Activated T-helper 1 cell treated with Interleukin-2 at 50 U/mL for 16 hours (primary cell): ENCODE measurements at regions not wholly inside any gene's neighbourhood (a gene's known extent, or its start where the extent isn't known, plus 50 kb on each side); places are given as distances from the start of the nearest gene placed in this dataset.
"Not testable (repeated sequence)": the region's sequence is repeated elsewhere in the genome, so short reads cannot be mapped to it uniquely, and the experiment has no call there.

Experiments used
- DNase-seq: peaks from one replicate; pipeline ENCODE4 v3.0.0-alpha.2; 2020; ENCODE audit warnings: low read depth

DNA sequence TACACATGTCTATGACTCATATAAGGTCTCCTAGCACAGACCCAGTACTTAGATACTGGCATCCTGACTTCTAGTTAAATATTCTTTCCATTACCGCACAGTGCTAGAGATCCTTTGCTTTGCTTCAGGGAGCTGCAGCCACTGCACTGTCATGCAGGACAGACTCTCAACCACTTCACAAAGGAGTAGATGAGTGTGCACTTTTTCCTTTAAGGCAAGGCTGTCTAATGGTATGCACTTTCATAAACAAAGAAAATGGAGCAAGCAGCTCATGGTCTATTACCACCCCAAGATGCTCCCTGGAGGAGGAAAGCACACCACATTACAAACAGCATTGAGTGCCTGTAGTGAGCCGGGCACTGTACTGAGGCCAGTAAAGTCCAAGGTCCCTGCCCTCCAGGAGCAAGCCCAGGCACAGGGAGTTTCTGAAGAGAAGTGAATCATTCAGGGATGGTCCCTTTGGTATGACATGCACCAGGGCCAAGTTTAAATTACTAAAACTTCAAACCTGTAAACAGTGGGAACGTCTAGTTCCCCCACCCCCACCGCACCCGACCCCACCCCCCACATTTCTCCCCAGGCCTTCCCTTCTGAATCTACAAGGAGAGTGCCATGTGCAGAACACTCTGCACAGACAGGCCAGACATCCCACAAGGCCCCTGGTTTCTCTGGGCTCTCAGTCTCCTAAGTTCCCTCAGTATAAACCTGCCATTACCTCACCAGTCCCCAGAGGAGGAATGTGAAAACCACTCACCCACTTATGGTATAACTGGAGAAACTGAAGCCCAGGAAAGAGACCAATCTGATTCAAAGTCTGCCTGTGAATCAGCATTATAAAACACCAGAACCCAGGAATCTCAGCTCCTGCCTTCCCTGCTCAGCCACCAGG, 107.8 kb upstream of the BCL6 start:
- no peak for DNase-seq

DNA sequence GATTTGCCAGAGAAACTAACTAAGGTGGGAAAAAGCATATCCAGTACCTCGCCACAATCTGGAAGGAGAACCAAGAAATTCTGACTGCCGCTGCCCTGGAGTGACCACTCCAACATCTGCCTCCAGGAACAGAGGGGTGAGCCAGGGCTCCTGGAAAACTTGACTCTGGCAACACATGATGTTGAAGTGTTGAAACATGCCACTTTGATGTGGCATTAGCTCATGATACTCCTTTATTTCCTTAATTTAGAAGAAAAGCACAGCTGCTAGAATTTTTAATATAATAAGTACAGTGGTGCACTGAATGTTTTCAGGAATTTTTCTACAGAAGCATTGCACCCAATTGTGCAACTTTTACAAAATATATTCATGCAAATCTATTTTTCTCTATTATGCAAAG, 109.9 kb upstream of the BCL6 start:
- no peak for DNase-seq

DNA sequence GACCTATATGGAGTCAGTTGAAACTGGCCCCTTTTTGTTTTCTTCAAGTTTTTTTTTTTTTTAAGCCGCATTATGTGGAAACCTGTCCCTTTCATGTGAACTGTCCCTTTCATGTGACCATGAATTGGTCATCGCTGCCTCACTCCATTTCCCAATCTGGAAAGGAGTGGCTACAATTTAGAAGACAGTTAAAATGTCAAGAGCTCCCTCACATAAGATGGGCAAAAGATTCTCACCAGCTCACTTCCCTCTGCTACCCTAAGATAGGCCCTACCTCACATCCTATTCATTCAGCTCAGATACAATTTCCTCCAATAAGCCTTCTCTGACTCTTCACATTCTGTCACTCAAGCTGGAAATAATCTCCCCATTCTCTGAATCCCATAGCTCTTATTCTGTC, 111.3 kb upstream of the BCL6 start:
- no peak for DNase-seq

DNA sequence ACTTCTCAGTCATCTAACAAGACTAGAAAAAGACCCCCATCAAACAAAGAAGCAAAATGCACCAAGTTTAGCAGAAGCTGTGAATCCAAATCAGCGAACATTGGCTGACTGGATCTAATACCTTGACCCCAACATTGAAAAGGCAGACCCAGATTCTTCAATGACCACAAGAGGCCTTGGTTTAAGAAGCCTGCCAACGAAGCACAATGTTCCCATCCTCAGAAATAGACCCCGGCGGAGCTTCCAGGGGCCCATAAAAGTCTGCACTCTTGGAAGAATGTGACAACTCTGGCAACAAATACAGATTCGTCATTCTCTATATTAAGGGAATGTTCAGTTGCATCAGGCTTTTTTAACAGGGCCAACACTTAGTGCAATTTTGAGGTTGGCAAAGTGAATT, 112.8 kb upstream of the BCL6 start:
- DNase-seq = no peak

GRCh38 chr3:187858711-187859110, 113.4 kb upstream of the BCL6 start:
- no peak for DNase-seq

- DNase-seq = not testable (repeated sequence)
Observed at GRCh38 chr3:187862701-187863277, 117.5 kb upstream of the BCL6 start.

DNA sequence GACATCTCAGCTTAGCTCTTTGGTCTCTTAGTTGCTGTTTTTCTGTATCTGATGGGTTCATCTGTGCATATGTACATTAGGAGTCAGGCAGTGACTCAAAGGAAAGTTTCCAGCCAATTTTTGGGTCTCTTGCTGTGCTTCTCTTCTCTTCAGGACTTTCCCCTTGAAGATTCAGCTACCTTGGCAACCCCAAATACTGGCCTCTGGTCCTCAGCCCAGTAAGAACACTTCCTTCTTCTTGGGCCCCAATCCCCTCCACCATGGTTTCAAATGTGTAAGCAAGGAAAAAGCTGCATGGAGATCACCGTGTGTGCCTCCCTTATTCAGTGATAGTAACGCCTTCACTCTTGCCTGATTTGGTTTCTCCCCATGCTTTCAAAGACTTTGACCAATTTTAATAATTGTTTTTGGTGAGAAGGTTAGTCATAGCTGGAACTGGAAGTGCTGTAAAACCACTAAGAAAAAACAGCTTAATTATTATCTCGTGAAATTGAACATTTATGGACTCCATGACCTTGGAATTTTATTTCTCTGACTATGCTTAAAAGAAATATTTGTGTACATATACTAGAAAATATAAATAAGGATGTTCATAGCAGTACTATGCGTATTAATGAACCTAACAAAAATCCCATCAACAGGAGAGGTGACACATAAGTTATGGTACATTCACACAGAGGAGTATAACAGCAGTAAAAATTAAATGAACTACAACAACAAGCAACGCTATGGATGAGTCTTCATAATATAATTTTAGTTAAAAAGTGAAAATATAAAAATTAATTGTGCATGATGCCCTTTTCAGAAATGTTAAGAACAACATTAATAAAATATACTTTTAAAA, 125.3 kb upstream of the BCL6 start:
- no peak for DNase-seq

DNA sequence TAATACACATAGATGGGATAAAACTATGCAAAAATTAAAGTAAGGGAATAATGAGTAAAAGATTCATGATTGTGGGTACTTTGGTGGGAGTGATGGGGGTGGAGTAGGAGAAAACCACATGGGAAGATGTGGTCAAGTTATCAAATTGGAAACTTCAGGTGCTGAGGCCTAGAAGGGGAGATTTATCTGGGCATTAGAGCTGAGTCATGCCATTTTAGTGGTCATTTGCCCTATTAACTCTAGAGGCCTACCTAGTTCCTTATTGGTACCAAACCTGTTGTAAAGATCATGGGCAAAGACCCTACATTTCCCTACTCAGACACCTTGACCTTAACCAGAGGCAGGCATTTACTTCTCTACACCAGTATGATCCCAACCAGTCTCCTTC, 125.9 kb upstream of the BCL6 start:
- DNase-seq = no peak

GRCh38 chr3:187871848-187872247, 126.6 kb upstream of the BCL6 start:
- DNase-seq = no peak

GRCh38 chr3:187873843-187874242, 128.6 kb upstream of the BCL6 start:
- DNase-seq = no peak

DNA sequence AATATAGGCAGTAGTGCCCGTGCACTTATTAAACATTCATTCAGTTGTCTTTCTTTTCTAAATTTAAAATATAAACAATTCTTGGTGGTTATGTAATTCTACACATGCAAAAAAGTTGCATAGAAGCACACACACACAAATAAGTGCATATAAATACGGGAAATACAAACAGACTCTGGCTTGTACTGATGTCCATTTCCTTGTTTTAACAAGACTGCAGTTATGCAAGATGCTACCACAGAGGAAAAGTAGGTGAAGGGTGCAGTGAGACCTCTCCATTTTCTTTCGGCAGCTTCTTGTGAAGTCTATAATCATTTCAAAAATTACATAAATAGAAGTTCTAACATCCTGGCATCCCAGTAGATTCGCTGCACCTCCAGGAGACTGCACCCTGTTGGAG, 130.6 kb upstream of the BCL6 start:
- DNase-seq = no peak

DNA sequence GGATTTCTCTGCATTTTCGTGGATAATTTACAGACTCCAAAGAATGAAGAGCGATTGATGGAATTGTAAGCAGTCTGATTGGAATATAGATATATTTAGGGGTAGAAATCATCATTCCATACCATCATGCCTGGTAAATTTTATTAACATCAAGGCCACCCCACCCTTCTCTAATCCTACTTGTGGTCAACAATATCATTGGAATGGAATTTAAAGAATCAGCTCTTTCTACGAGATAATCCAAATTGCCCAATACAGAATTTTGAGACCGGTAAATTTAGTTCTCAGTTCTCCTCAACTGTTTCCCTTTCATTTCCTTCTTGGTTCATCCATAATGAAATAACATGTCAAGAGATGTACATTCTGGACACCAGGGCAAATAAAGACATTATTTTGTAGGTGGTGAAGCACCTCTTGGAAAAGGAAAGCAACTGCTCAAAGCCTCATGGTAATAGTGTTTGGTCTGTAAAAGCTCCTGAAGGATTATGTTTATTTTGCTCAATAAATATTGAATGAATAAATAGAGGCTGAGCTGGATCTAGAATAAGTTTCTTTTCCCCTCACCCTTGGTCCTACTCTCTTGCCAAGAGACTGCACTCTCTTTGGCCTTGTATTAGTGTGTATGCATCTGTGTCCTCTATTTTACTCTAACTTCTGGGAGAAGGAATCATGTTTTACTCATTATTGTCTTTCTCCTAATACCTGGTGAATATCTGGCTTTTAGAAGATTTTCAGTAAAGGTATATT, 133.7 kb upstream of the BCL6 start:
- DNase-seq = no peak

DNA sequence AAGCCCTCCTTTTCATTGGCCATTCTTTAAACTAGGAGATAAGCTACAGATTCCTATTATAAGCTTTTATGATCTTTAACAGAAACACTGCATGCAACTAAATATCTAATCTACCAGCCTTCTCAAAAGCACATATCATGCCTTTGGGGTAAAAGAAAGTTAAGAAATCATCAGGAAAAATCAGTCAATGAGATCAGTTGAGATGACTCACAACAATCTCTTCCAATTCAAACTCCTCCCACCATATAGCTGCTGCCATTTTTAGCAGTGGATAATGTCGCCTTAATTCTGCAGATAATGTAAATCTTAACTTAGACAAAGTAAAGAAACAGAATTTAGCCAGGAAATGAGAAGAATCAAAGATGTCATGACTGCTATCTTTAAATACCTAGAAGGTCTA, 135.2 kb upstream of the BCL6 start:
- no peak for DNase-seq

- no peak for DNase-seq
Observed at GRCh38 chr3:187880851-187881250, 135.6 kb upstream of the BCL6 start.

DNA sequence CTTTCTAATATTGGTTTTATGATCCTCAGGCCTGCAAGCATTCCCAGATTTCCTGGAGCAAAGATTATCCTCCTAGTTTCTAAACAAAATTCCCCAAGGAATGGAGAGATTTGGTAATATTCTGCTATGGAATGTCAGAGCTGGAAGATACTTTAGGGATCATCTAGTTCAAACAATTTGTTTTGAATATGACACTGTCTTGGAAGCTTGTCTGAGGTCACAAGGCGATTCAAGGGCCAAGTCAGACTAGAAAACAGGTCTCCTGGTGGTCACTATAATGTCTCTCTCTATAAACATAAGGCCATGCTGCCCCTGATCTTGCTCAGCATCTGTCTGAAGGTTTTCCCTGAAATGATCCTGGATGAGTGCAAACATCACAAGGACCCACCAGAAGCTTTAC, 143.4 kb upstream of the BCL6 start:
- no peak for DNase-seq

DNA sequence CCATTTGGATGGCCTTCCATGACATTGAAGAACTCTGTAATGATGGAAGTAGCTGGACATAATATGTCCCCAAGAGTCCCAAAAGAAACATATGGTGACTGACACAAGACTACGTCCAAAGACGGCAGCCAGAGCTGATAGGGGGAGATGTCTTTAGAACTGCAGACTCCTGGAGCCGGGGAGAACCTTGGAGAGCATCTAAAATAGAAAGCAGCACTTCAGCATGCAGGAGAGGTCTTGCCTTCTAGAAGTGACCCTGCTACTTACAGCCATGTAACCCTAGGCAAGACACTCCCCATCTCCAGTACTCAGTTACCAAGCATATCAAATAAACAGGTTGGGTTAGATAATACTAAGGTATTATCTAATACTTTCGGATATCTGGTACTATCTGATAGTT, 143.8 kb upstream of the BCL6 start:
- no peak for DNase-seq

DNA sequence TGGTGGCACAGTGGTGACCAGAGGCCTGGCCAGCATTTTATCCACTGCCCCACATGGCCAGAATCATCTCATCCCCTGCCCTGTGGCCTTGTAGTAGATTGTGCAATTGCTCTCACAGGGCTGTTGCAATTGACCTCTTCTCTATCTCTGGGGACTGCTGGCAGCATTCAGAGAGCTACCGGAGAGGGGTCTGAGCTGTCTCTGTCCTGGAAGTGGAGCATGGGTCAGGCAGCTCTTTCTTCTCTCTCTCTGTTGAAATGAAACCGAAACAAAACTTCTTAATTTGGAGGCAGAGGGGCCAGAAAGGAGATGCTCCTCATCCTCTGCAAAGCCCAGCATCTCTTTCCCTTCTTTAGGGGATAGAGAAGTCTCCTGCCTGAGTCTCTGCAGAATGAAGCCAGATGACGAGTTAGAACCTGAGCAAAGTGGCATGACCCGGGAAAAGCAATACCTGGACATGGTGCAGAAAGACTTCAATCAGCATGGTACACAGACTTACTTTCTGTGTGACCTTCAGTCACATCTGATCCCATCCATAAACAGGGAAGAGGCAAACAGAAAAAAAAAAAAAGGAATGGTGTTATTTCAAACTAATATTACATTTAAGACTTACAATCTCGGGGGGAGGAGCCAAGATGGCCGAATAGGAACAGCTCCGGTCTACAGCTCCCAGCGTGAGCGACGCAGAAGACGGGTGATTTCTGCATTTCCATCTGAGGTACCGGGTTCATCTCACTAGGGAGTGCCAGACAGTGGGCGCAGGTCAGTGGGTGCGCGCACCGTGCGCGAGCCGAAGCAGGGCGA, 144.5 kb upstream of the BCL6 start:
- DNase-seq = no peak

GRCh38 chr3:187890405-187890752, 145.1 kb upstream of the BCL6 start:
- not testable (repeated sequence) for DNase-seq

- DNase-seq = no peak
Observed at GRCh38 chr3:187896646-187897045, 151.4 kb upstream of the BCL6 start.

DNA sequence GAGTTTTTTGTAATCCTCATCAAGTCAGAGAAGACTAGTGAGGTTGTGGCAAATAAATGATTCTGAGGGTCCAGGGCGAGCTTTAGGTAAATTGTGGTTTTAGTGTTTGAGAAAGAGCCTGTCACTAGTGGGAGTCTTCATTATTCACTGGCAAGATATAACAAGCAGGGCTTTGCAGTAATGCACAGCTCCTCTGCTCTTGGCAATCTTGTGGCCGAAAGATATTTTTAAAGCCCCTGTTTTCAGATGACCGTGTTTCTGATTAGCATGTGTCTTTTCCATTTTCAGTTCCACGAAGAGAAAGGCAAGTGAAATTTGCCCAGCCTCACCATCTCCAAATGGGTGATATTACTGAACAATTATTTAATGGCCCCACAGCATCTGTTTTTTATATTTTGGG, 154.0 kb upstream of the BCL6 start:
- DNase-seq = no peak

- DNase-seq = no peak
Observed at GRCh38 chr3:187900993-187901755, 155.9 kb upstream of the BCL6 start.
